NCI-H345 (cell line): ENCODE measurements at regions not wholly inside any gene's neighbourhood (a gene's known extent, or its start where the extent isn't known, plus 50 kb on each side); places are given as distances from the start of the nearest gene placed in this dataset.

Experiments used
- DNase-seq: peaks from one replicate; lab custom pipeline; 2025; lab: John Stamatoyannopoulos, UW

DNA sequence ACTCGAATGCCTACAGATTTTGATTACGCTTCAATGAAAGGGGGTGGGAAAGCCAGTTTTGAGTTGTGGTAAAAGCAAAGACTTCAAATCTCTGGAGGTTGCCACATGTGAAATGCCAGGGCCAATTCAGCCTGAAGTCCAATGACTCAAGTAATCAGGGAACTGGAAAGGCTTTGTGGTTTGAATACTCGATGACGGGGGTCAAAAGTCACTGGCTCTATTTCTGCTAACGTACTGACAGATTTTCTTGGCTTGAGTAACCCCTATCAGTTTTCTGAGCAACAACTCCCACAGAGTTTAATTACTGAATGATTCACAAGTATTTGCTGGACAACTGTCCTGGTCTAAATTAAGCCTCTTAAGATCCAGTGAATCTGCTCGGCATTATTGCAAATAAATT is 152.2 kb downstream of the SIPA1L2 start:
- DNase-seq, result no peak

GRCh38 chr1:232476538-232476950 is 153.4 kb downstream of the SIPA1L2 start:
- DNase-seq, result no peak

GRCh38 chr1:232474826-232475225 is 155.1 kb downstream of the SIPA1L2 start:
- DNase-seq, result no peak

- DNase-seq, result no peak
Measured at GRCh38 chr1:232473900-232474299, 156.0 kb downstream of the SIPA1L2 start.

- DNase-seq, result no peak
Measured at GRCh38 chr1:232473324-232473723, 156.6 kb downstream of the SIPA1L2 start.

GRCh38 chr1:232472485-232473041 is 157.4 kb downstream of the SIPA1L2 start:
- DNase-seq, result no peak

- no peak for DNase-seq
Measured at GRCh38 chr1:232471250-232471649, 158.7 kb downstream of the SIPA1L2 start.

- DNase-seq, result no peak
Measured at GRCh38 chr1:232470711-232471110, 159.2 kb downstream of the SIPA1L2 start.

DNA sequence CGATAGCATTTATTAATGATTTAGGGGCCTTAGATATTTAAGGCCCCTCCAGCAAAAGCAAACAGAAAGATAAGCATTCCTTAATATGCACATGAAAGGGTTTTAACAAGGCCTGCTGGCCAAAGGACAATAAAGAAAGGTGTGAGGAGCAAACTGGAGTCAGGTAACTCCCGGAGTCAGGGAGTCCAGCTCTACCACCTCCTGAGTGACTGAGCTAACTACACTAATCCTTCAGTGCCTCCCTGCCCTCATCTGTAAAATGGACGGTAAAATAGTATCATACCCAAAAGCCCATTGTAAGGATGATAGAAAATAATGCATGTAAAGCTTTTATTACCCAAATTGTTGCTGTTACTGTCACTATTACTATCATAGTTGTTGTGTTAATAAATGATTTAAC is 161.7 kb downstream of the SIPA1L2 start:
- no peak for DNase-seq

GRCh38 chr1:232467073-232467760 is 162.7 kb downstream of the SIPA1L2 start:
- DNase-seq, result no peak

GRCh38 chr1:232464325-232464724 is 165.6 kb downstream of the SIPA1L2 start:
- no peak for DNase-seq

DNA sequence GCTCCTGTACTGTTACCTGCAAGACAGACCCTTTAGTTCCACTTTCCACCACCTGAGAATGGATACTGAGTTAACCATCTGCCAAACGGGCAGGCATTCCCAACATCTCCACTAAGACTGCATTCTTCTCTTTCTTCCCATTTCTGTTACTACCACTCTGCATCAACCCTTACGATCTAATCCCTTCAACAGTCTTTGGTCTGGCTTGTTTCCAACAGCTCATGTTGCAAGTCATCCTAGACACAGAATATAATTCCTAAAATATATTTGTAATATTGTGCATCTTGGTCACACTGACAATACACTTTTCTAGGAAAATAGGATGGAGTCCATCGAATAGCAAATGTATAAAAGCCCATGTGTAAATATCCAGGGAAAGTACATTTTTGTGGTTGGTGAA is 166.7 kb downstream of the SIPA1L2 start:
- no peak for DNase-seq

GRCh38 chr1:232462213-232462612 is 167.7 kb downstream of the SIPA1L2 start:
- no peak for DNase-seq

GRCh38 chr1:232459826-232460225 is 170.1 kb downstream of the SIPA1L2 start:
- no peak for DNase-seq

DNA sequence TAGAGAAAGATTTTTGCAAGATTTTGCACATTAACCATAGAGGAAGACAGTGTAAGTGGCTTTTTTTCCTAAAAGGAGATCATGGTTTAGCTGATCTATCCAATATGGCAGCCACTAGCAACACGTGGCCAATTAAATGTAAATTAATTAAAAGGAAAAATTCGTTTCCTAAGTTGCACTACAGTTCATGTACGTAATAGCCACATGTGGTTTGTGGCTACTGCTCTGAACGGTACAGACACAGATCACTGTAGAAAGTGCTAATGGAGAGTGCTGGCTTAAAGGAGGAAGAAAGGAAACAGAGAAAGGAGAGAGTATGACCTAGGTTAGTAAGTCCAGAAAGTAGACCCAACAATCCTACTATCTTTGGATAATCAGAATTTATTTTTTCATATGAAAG is 170.8 kb downstream of the SIPA1L2 start:
- DNase-seq, result no peak

DNA sequence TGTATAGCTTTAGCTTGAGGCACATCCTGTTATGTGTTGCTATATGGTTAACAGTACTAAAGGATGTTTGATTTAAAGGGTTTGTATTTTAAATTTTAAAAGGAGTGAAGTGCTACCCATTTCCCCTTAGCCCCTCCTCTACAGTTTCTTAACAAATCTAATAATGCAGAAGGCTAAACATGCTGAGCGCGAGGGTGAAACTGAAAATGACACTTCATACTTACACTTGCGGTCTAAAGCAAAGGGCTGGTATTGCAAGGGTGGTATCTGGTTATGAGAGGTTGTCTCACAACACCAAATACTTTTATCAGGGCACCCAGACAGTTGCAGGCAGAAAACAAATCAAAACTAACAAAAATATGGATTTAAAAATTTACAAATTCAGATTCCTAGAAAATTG is 172.3 kb downstream of the SIPA1L2 start:
- DNase-seq, result no peak

- DNase-seq, result no peak
Measured at GRCh38 chr1:232456714-232457113, 173.2 kb downstream of the SIPA1L2 start.

DNA sequence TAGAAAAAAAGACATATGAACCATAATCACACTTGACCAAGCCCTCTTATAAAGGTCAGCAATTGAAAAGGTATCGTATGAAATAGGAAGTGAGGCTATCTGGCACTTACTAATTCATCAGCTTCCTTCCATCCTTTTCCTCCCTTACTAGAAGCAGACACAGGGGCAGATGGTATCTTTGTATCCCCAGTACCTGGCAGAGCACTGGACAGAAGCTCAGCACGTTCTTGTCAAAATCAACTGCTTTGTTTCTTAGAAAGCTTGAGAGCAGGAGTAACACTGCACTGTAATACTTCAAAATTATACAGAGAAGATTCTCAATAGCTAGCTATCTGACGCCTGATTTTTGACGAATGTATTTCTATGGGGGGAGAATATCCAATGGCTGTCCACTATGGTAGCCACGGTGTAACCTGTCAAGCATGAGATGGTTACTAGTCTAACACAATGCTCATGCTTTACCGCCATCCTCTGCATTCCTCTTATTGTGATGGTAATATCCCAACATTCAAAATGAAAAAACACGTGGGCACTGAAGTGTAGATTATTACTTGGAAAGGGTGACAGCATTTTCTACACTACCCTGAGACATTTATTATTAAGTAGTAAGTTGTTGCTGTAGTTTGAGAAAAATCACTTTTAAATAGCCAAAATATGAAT is 175.6 kb downstream of the SIPA1L2 start:
- no peak for DNase-seq

- DNase-seq, result no peak
Measured at GRCh38 chr1:232452736-232453440, 177.0 kb downstream of the SIPA1L2 start.

DNA sequence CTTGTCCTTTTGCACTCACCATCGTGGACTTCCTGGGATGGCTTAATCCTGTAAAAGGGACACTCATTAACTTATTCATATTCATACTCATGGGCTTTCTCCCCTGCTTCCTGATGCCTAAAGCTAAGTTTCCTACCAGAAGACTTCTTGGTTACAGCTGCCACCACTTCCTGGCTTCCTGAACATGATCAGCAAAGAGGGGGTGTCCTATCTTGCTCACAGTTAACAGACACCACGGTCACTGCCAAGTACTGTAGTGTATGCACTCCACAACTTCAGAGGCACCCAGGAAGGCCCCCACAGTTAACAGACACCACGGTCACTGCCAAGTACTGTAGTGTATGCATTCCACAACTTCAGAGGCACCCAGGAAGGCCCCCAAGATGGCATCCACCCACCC is 177.8 kb downstream of the SIPA1L2 start:
- DNase-seq, result no peak

- no peak for DNase-seq
Measured at GRCh38 chr1:232451506-232451905, 178.4 kb downstream of the SIPA1L2 start.

GRCh38 chr1:232450615-232451014 is 179.3 kb downstream of the SIPA1L2 start:
- no peak for DNase-seq

DNA sequence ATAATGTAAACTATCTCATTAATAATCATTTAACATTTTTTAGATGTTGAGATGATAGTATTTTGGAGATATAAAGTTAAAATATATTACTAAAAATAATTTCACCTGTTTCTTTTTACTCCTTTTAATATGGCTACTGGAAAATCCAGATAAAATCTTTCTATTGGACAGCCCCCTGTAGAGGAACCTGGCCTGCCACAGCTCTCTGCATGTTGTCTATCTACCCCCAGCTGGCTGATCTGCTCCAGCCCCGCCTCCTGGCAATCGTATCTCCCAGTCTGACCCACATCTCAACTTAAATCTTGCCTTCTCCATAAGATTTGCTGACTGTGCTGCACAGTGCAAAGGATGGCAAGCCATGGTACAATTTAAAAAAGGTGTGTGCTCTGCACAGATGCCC is 182.8 kb downstream of the SIPA1L2 start:
- DNase-seq, result no peak
